ENCODE measurements at regions not wholly inside any gene's neighbourhood (a gene's known extent, or its start where the extent isn't known, plus 50 kb on each side); places are given as distances from the start of the nearest gene placed in this dataset.
A peak's percentile ranks its signal among the peaks of the same experiment; 100 is the strongest.

DNA sequence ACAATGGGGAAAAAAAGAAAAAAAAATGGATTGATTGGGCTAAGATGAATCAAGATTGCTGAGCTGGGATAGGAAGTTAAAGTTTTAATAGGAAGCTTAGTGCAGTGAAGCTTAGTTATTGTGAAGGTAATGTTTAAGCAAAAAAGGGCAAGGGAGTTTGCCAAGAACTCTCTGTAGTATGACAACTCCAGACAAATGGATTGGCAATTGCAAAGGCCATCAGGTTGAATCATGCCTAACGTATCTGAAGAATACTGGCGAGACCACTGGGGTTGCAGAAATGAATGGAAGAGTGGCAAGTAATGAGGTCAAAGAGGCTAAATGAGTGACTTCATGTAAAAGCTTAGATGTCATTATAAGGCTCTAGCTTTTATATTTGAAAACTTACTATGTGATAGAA lies 1654.0 kb downstream of the PCDH7 start:
- DNase-seq, result no peak

DNA sequence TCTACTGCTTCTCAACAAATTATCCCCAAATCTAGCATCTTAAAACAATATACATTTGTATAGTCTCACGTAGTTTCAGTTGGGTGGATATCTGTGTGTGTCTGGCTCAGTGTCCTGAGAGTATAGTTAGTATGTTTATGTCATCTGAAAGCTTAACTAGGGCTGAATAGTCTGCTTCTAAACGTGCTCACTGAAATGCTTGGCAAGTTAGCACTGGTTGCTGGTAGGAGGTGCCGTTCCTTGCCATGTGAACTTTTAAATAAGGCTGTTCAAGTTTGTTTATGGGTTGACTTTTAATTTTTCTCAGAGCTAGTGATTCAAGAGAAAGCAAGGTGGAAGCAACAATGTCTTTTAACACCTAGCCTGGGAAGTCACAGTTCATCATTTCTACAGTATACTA lies 1673.6 kb downstream of the PCDH7 start:
- no peak for DNase-seq

DNA sequence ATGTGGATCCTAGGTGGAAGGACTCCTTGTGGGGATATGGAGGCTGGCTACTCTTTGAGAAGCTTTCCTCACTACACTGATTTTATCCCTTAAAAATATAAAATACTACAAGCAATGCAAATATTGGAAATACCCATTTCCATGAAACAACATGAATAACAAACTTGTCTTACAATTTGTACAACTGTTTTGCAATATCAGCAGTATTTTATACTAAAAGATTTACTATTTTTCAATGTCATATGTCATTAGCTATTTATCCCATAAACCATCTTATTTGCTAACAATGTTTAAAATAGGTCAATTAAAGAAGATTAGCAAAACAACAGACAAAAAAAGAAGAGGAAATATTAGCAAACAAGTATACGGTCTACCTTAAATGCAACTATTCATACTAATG lies 1674.1 kb downstream of the PCDH7 start:
- DNase-seq, result no peak

DNA sequence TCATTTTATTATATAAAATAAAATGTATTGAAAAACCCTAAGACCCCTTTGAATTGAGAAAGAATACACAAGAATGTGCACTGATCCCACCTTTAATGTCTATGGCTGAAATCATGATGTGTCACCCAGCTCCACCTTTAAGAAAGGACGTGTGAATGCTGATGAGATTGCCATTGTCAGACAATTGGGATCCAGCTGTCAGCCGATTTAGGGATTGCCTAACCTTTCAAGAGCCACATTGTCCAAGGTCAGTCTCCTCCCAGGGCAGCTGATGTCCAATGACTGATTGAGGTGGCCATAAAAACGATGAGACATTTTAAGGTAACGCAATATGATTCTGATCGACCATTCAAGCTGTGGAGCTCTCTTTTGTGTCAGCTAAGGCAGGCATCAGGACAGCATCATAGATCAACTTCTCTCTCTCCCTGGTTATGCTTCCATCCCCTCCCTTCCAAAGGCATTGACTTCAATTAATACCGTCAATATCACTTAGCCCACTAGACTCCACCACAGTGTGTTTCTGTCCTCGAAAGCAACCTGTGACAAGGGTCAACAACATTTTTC lies 1676.4 kb downstream of the PCDH7 start:
- DNase-seq, result no peak

DNA sequence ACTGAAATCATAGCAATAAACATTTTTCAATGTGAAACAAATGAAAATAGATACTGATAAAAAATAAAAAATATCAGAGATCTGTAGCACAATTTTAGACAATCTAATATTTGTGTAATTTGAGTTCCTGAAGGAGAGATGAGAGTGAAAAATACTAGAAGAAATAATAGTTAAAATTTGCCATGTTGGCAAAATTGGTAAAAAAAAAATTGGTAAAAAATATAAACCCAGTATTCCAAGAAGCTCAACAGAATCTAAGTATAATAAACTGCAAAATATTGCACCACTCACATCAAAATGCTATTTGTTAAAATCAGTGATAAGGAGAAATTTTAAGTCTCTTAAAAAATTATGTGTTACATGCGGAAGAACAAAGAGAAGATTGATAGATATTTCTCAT lies 1680.7 kb downstream of the PCDH7 start:
- DNase-seq, result no peak

DNA sequence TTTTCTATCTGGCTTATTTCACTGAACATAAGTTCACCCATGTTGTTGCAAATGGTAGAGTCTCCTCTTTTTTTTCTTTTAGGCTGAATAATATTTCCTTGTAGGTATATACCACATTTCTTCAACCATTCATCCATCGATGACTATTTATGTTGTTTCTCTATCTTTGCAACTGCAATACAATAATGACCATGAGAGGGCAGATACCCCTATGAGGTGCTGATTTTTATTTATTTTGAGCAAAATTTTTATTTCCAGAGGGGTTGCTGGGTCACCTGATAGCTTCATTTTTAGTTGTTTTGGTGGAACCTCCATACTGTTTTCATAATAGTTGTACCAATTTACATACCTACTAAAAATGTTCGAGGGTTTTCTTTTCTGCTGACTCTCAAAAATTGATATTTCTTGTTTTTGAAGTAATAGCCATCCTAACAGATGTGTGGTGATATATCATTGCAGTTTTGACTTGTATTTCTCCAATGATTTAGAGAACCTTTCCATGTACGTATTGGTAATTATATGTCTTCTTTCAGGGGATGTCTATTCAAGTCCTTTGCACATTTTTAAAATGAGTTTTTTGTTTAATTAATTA lies 1697.0 kb downstream of the PCDH7 start:
- no peak for DNase-seq

DNA sequence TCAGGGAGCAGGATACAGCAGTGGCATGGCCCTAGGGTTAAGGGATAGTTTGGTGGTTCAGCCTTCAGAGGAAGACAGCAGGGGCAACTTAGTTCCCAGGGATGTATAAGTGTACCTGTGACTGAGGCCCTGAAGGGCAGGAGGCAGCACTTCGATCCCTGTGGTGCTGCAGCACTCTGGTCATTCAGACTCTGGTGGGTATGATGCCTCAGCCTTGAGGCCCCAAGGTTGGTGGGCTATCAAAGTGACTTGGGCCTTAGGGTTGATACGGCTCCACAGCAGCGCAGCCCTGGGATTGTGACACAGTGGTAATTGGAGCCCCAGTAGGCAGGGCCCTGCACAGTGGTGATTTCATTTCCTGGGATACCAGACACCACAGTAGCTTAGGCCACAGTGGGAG lies 1703.1 kb downstream of the PCDH7 start:
- no peak for DNase-seq

DNA sequence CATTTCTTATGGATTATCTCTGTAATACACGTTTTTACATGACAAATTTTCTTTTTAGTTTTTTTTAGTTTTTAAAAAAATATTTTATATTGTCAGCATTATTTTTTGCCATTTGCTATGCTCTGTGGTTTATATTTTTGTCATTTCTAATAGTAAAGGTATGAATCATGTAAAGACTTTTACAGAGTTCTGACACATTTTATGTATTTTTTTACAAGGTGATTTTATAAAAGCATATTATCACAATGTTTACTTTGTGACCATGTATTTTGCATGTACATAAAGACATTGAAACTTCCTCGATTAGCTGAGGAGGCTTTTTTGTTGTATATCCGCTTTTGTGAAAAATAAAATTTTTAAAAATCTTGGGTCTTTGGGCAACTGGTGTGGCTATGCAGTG lies 1705.1 kb downstream of the PCDH7 start:
- DNase-seq, result no peak

DNA sequence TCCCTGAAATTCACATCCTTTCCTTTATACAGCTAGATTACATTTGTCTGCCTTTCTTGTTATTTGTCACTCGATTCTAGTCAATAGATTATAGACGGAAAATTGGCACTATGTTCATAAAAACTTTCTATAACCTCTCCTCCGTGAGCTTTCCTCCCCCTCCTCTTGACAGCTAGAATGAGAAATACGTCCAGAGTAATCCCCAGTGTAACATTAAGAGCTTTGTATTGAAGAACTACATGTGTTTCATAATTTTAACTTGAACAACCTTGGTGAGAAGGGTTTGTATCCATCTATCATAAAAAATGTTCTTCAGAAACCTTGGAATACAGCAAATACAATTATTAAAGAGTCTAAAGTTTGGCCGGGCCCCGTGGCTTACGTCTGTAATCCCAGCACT lies 1707.4 kb downstream of the PCDH7 start:
- no peak for DNase-seq

DNA sequence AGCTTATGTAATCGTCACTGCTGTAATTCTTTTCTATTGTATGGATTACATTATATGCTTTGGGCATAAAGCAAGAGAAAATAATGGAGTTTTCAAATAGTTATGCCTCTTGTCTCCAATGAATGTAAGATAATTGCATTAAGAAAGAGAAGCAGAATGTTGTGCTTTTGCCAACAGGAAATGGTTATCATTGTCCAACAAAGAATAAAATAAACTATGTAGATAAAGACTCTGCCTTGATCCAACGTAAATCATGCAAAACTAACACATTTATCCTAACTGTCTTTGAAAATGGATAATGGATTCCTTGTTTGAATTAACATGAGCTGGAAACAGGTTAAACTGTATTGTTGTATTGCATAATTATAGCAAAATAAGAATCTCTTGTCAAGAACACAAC lies 1709.0 kb downstream of the PCDH7 start:
- no peak for DNase-seq

DNA sequence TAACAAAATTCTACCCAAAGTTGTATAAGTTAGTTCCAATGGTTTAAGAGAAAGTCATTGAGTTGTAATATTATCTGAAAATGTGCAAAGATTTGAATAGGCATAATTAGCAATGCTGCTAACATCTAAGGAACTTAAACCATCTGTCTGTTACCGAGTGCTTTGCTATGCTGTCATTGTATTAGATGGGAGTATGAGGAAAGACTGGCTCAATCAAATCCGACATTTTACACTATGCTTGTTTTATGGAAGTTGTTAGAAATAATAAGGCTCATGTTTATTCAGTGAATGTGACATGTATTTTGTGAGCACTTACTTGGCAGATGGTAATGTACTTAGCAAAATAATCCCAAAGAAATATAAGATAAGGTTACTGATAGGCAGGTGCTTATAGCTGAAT lies 1715.1 kb downstream of the PCDH7 start:
- no peak for DNase-seq

DNA sequence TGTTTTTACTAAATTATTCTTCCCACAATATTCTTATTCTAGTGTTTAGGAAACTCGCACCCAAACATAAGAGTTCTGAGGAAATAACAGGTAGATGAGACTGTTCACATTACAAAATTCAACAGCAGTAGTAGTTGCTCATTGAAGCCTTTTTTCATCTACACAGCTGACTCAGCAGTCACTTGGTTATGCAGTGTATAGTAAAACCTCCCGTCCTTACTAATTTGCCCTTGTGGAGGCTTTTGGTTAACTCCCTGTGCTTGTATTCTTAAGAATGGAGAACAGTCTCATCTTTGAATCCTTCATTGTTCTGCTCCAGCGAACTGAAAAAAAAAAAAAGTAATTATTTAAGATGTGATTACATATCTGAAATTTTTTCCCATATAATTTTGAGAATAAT lies 1716.6 kb downstream of the PCDH7 start:
- no peak for DNase-seq

DNA sequence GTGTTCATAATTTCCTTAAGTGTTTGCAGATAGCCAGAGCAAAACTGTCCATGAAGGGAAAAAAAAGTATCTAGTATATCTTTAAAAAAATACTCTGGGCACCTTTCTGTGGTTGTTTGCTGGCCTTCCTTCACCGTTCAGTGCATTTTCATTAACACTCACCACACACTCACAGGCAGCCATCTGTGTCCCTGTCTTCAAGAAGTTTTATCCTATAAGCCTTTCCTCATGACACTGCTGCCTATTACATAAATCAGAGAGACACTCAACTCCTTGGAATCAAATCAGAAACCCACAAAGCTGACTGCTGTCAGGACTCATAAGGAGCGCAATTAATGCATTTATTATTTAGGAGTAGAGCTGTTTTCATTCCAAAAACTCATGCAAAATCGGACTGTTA lies 1720.2 kb downstream of the PCDH7 start:
- peak; percentile 28 for DNase-seq

DNA sequence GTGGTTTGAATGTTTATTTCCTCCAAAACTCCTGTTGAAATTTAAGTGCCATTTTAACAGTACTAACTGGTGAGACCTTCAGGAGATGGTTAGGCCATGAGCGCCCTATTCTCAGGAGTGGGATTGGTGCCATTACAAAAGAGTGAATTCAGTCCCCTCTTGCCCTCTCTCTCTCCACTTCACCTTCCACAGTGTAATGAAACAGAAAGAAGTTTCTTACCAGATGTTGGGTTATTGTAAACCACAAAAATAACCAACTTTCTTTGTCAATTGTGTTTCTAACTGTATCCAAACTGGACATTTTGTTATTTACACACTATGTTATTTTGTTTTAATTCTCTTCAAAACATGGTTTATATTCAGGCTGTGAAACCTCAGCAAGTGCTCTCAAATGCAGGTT lies 1734.3 kb downstream of the PCDH7 start:
- DNase-seq, result no peak

DNA sequence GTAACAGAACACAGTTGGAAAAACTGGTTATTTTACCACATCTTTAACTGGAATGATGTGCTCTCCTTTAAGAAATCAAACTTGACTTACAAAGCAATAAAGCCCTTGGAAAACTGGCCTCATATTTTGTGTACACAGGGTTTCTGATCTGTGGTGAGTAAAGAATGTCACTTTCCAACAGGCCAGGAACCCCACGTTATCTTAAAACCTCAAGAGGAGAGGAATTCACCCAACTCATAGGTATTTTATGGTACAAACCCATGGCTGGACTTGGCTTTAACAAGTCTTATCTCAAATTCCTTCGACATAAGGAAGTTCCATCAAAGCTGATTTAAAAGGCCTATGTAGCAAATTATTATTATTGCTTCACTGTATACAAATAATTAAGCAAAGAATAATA lies 1735.1 kb downstream of the PCDH7 start:
- DNase-seq, result no peak

DNA sequence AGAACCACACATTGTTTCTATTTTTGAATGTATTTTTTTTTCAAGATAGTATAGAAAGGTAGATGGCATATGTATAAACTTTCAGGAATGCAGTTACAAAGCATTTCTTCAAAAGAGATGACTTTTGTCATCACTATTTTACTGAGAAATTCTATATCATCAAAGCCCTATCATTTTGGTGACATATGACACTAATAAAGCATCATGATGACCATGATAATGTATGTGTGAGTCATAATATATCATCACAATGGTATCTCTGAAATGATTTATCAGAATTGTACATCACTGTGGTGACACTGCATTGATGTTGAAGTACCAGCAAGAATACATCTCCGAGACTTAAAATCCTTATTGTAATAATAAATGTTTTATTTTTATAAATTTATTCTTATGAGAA lies 1740.8 kb downstream of the PCDH7 start:
- DNase-seq, result no peak

DNA sequence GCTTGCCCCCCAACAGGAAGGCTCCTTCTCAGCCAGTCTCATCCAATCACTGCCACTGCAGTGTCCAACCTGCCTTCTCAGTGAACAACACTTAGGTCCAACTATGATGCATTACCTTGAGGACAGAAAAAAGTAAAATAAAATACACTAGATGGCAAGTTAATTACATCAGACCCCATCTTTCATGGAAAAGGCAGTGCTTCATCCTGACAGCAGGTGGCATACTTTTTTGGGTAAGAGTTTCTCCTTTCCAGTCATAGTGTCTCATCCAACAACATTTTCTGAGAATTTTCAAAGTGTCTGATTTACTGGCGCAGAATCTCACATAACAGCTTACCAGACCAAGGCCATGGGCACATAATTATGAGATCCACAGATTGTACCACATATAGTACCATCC lies 1742.8 kb downstream of the PCDH7 start:
- no peak for DNase-seq

DNA sequence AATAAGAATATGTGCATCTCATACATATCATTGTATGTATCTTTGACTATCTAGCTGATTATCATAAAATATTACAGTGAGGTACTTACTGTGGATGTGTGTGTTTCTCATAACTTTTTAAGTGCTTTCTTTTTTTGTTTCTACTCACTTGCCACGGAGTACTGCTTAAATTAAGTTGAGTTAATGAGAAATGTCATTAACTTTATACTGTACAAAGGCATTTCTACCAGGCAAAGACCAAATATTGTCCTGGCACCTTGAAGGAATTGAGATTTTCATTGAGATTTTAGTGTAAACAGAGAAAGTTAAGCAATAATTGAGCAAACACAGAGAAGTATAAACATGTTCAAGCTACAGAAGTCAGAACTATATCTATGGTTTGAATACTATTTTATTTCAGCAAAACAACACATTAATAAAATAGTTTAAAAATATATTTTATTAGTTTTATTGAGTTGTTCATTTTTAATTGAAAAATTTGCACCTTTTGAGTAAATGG lies 1750.0 kb downstream of the PCDH7 start:
- no peak for DNase-seq

DNA sequence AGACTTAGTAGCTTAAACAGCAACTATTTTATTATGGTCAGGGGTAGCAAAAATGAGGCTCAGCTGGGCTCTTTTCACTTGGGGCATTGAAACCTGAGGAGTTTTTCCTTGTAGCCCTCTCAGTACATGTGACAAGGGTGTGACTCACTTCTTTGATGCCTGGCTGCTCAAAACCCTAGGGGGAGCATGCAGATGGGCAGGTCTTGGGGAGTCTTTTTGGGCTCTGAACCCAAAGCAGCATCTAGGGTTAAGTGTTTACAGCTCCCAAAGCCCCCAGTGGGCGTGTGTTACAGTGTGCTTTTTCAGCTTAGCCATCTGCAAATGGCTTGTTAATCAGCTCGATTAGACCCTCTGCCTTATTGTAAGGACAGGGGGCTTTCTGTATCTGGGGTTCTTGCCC lies 1752.7 kb downstream of the PCDH7 start:
- no peak for DNase-seq

DNA sequence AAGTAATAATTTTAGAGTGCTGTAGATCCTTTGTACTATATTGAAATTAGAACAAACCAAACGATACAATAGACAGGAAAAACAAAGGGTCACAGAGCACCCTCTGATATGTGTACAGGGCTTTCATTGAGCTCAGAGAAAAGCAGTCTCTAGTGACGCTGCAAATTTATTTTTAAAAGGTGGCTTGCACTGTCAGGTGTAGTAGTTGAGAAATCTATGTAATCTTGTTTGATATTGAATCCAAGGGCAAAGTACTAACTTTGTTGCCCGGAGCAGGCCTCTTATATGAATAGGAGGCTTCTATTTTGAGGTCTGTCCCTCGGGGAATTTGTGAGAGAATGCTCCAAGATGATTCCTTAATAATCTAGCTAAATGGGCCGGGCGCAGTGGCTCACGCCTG lies 1755.5 kb downstream of the PCDH7 start:
- no peak for DNase-seq

DNA sequence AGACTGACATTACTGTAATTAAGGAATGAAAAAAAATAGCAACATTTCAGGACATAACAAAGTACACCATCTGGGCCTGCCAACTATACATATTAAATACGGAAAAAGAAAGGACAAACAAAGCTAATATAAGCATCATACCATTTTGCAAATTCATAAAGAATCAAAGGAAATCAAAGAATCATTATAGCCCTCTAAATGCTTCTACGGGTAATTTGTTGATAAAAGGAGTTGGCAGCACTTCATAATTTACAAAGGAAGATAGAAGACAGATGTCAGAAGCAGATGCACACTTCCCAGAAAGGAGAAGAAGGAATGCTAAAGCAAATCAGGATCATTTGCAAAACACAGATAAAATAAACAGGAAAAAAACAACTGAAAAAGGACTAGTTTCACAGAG lies 1757.3 kb downstream of the PCDH7 start:
- DNase-seq, result no peak

DNA sequence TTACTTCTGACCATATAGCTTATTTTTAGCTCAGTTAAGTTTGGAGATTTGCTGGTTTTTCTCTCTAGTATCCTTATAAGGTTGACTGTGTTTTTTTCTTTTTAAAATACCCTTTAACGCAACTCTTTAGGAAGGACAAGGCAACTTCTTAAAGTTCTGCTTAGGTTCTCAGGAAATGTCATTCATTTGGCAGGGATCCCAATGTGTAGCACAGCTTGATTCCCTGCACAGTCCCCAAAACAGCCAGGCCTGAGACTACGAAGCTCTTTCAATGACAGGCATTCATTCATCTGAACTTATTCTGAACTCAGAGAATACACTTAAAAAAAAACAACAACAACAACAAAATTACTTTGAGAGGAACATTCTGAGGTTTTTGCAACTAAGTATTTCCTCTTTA lies 1765.8 kb downstream of the PCDH7 start:
- no peak for DNase-seq

DNA sequence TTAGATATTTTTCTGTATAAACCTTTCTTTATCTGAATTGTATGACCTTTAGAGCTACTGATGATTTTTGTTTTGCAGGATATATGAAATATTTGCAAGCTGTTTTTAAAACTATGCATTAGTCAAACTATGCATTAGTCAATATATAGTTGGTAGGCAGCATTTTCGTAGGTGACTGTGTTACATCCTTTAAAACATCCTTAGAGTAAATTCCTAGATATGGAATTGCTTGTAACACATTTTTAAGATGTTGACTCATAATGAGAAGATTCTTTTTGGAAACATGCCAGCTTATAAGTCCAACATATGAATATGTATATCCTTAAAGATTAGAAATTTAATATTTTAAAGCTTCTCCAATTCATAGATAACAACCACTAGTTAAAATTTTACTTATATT lies 1768.5 kb downstream of the PCDH7 start:
- DNase-seq, result no peak

DNA sequence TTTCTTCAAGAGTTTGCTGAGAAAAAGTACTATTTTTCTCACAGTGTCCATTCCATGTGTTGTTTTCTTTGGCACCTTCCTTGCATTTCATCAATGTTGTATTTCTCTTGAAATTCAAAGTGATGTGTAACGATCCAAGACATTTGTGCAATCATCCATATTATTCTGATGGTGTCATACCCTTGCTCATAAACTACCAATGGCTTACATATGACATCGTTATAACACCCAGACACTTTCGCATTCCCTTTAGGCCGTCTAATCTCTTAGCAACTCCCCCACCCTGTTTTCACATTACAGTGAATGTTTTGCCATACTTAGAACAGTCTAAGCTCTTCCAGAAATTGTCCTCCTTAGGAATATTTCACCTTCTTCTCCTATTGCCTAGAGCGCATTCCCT lies 1779.0 kb downstream of the PCDH7 start:
- DNase-seq, result no peak

DNA sequence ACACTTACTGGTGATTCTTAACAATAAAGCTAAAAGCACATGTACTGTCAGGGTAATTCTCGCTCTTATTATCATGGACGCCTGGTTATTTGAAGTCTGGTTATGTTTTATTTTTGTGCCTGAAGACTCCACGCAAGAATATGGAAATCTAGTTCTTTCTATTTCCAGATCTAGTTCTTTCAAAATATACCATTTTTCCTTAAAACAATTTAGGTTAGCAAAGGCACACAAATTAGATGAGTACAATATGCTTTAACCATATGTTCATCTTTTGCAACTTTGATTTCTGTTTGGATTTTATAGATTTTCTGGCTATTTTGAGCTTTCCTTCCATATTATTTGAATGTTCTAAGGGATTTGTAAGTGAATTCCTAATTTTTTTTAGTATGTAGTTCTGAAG lies 1783.1 kb downstream of the PCDH7 start:
- no peak for DNase-seq
